ENCODE measurements at regions not wholly inside any gene's neighbourhood (a gene's known extent, or its start where the extent isn't known, plus 50 kb on each side); places are given as distances from the start of the nearest gene placed in this dataset.
"Not testable (repeated sequence)": the region's sequence is repeated elsewhere in the genome, so short reads cannot be mapped to it uniquely, and the experiment has no call there.

- FAIRE-seq = no peak
- no peak for TF ChIP-seq POU2F2 (IDR thresholded peaks at IDR 0.05; ENCODE audit: low read depth, low read length)
- no peak for TF ChIP-seq PAX5 (IDR thresholded peaks at IDR 0.05; ENCODE audit: insufficient read depth, low read length, severe bottlenecking)
- TF ChIP-seq POLR2A (IDR thresholded peaks at IDR 0.05; ENCODE audit: low read depth, low read length) = no peak
- TF ChIP-seq TAF1 (IDR thresholded peaks at IDR 0.05; ENCODE audit: low read depth, low read length) = no peak
- no peak for TF ChIP-seq POLR2AphosphoS5 (IDR thresholded peaks at IDR 0.05; ENCODE audit: low read depth, low read length)
- no peak for TF ChIP-seq SPI1 (IDR thresholded peaks at IDR 0.05; ENCODE audit: low read depth, low read length)
- DNase-seq (ENCODE audit: insufficient read length, low spot score) = no peak
Observed at GRCh38 chr7:32676249-32676941, 181.1 kb downstream of the AVL9 start.

GRCh38 chr7:32673275-32673983 lies 178.1 kb downstream of the AVL9 start:
- DNase-seq (ENCODE audit: insufficient read length, low spot score) = no peak
- FAIRE-seq = no peak
- TF ChIP-seq POLR2AphosphoS5 (IDR thresholded peaks at IDR 0.05; ENCODE audit: low read depth, low read length) (no peak), POLR2A (IDR thresholded peaks at IDR 0.05; ENCODE audit: low read depth, low read length) (no peak), SPI1 (IDR thresholded peaks at IDR 0.05; ENCODE audit: low read depth, low read length) (no peak), TAF1 (IDR thresholded peaks at IDR 0.05; ENCODE audit: low read depth, low read length) (no peak), PAX5 (IDR thresholded peaks at IDR 0.05; ENCODE audit: insufficient read depth, low read length, severe bottlenecking) (no peak), POU2F2 (IDR thresholded peaks at IDR 0.05; ENCODE audit: low read depth, low read length) (no peak)

GRCh38 chr7:32670110-32671025 lies 175.1 kb downstream of the AVL9 start:
- no peak for FAIRE-seq
- TF ChIP-seq PAX5 (IDR thresholded peaks at IDR 0.05; ENCODE audit: insufficient read depth, low read length, severe bottlenecking) (no peak), POLR2AphosphoS5 (IDR thresholded peaks at IDR 0.05; ENCODE audit: low read depth, low read length) (no peak), POU2F2 (IDR thresholded peaks at IDR 0.05; ENCODE audit: low read depth, low read length) (no peak), SPI1 (IDR thresholded peaks at IDR 0.05; ENCODE audit: low read depth, low read length) (no peak), TAF1 (IDR thresholded peaks at IDR 0.05; ENCODE audit: low read depth, low read length) (no peak)
- DNase-seq (ENCODE audit: insufficient read length, low spot score) = no peak

GRCh38 chr7:32669173-32669870 lies 174.0 kb downstream of the AVL9 start:
- not testable (repeated sequence) for DNase-seq (ENCODE audit: insufficient read length, low spot score); FAIRE-seq

GRCh38 chr7:32668387-32669097 lies 173.3 kb downstream of the AVL9 start:
- not testable (repeated sequence) for DNase-seq (ENCODE audit: insufficient read length, low spot score); FAIRE-seq

GRCh38 chr7:32667586-32667985 lies 172.3 kb downstream of the AVL9 start:
- not testable (repeated sequence) for FAIRE-seq; DNase-seq (ENCODE audit: insufficient read length, low spot score)

- DNase-seq (ENCODE audit: insufficient read length, low spot score); FAIRE-seq: not testable (repeated sequence)
Observed at GRCh38 chr7:32663805-32664211, 168.5 kb downstream of the AVL9 start.

- DNase-seq (ENCODE audit: insufficient read length, low spot score); FAIRE-seq: not testable (repeated sequence)
Observed at GRCh38 chr7:32662509-32662908, 167.2 kb downstream of the AVL9 start.

GRCh38 chr7:32661929-32662328 lies 166.6 kb downstream of the AVL9 start:
- DNase-seq (ENCODE audit: insufficient read length, low spot score) = no peak
- FAIRE-seq = no peak
- no peak for TF ChIP-seq POU2F2 (IDR thresholded peaks at IDR 0.05; ENCODE audit: low read depth, low read length)
- no peak for TF ChIP-seq POLR2AphosphoS5 (IDR thresholded peaks at IDR 0.05; ENCODE audit: low read depth, low read length)
- no peak for TF ChIP-seq PAX5 (IDR thresholded peaks at IDR 0.05; ENCODE audit: insufficient read depth, low read length, severe bottlenecking)
- TF ChIP-seq TAF1 (IDR thresholded peaks at IDR 0.05; ENCODE audit: low read depth, low read length) = no peak
- no peak for TF ChIP-seq POLR2A (IDR thresholded peaks at IDR 0.05; ENCODE audit: low read depth, low read length)

- TF ChIP-seq TAF1 (IDR thresholded peaks at IDR 0.05; ENCODE audit: low read depth, low read length) = no peak
- no peak for TF ChIP-seq POLR2A (IDR thresholded peaks at IDR 0.05; ENCODE audit: low read depth, low read length)
- no peak for TF ChIP-seq POU2F2 (IDR thresholded peaks at IDR 0.05; ENCODE audit: low read depth, low read length)
- no peak for TF ChIP-seq POLR2AphosphoS5 (IDR thresholded peaks at IDR 0.05; ENCODE audit: low read depth, low read length)
- TF ChIP-seq PAX5 (IDR thresholded peaks at IDR 0.05; ENCODE audit: insufficient read depth, low read length, severe bottlenecking) = no peak
- TF ChIP-seq SPI1 (IDR thresholded peaks at IDR 0.05; ENCODE audit: low read depth, low read length) = no peak
- FAIRE-seq = no peak
Observed at GRCh38 chr7:32661501-32661900, 166.2 kb downstream of the AVL9 start.

More at GRCh38 chr7:32661501-32661900, 166.2 kb downstream of the AVL9 start:
- no peak for DNase-seq (ENCODE audit: insufficient read length, low spot score)
